ENCODE measurements at regions not wholly inside any gene's neighbourhood (a gene's known extent, or its start where the extent isn't known, plus 50 kb on each side); places are given as distances from the start of the nearest gene placed in this dataset.

DNA sequence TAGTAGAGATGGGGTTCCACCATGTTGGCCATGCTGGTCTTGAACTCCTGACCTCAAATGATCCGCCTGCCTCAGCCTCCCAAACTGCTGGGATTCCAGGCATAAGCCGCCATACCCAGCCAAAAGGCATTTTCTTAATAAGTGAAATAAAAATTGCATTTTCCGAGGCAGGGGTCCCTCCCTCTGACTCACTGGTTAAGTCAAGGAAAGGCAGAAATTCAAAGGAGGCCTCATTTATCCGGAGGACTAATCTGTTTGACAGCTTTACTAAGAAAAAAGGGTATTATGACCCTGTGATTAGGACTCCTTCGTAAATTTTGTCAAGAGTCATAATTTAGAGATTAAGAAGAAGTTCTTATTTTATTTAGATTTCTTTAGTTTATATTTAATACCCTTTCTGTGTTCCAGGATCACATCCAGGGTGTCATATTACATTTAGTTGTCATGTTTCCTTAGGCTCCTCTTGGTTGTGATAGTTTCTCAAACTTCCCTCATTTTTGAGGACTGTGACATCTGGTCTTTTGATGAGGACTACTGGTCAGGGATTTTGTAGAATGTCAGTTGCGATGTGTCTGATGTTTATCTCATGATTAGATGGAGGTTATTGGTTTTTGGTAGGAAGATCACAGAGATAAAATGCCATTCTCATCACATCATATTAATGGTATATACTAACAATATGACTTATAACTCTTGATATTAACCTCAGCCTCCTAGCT, 753.7 kb upstream of the AMOT start:
- no peak for TF ChIP-seq REST (IDR thresholded peaks at IDR 0.05; ENCODE audit: borderline replicate concordance)
- Histone ChIP-seq H3K9me3 (ENCODE audit: low read length) (no peaks in the 10 kb centered on the region), H4K20me1 (ENCODE audit: insufficient read depth) (no peaks in the 10 kb centered on the region), H3K4me3 (ENCODE audit: low read length) (no peak overlapping the region), H3K9me2 (ENCODE audit: insufficient read depth, low read length) (no peaks in the 10 kb centered on the region), H3K36me3 (ENCODE audit: insufficient read depth, low read length) (no peaks in the 10 kb centered on the region), H3K27ac (ENCODE audit: low read length) (no peak overlapping the region), H3K9ac (ENCODE audit: low read length) (no peak overlapping the region), H3K79me2 (replicated peaks; ENCODE audit: insufficient read depth, low read length) (no peaks in the 10 kb centered on the region), H3K4me2 (ENCODE audit: low read length) (no peak overlapping the region), H3K27me3 (ENCODE audit: insufficient read depth, low read depth, low read length) (no peaks in the 10 kb centered on the region), H3F3A (ENCODE audit: insufficient read depth, low read length, poor library complexity, severe bottlenecking) (no peaks in the 10 kb centered on the region), H2AFZ (ENCODE audit: low read depth, low read length) (no peak overlapping the region)

DNA sequence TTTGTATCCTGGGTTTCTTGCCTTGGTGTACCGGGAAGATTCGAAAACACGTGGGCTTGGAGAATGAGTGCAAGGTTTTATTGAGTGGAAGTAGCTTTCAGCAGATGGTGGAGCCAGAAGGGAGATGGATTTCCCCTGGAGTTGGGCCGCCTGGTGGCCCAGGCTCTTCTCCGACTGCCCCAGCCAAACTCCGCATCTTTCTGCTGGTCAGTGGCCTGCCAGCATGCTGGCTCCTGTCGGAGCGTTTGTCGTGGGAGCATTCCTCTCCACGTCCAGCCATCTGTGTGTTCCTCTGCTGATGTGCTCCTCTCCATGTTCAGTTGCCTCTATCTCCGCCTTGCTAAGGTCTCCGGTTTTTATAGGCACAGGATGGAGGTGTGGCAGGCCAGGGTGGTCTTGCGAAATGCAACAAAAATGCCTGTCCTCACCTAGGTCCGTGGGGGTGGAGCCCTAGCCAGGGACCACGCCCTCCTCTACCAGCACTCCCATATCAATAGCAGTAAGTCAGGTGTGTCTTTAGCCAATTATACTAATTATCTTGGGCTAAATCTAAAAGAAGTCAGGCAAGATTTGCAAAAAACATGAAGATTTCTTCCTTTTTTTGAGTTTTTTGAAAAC, 745.8 kb upstream of the AMOT start:
- Histone ChIP-seq H3K27me3 (ENCODE audit: insufficient read depth, low read depth, low read length) (no peaks in the 10 kb centered on the region), H3K4me2 (ENCODE audit: low read length) (no peak overlapping the region), H3K4me3 (ENCODE audit: low read length) (no peak overlapping the region), H3K27ac (ENCODE audit: low read length) (no peak overlapping the region), H3K79me2 (replicated peaks; ENCODE audit: insufficient read depth, low read length) (no peaks in the 10 kb centered on the region), H3K36me3 (ENCODE audit: insufficient read depth, low read length) (no peaks in the 10 kb centered on the region), H2AFZ (ENCODE audit: low read depth, low read length) (no peak overlapping the region), H3K9me2 (ENCODE audit: insufficient read depth, low read length) (no peaks in the 10 kb centered on the region), H3K9ac (ENCODE audit: low read length) (no peak overlapping the region), H3F3A (ENCODE audit: insufficient read depth, low read length, poor library complexity, severe bottlenecking) (no peaks in the 10 kb centered on the region), H4K20me1 (ENCODE audit: insufficient read depth) (no peaks in the 10 kb centered on the region), H3K9me3 (ENCODE audit: low read length) (no peaks in the 10 kb centered on the region)
- TF ChIP-seq MXI1 (conservative IDR thresholded peaks at IDR 0.05; ENCODE audit: poor library complexity, severe bottlenecking) (no peak), EP300 (conservative IDR thresholded peaks at IDR 0.05; ENCODE audit: poor library complexity, severe bottlenecking) (no peak), POLR2AphosphoS5 (IDR thresholded peaks at IDR 0.05) (no peak), TAF1 (IDR thresholded peaks at IDR 0.05; ENCODE audit: low read depth) (no peak), EZH2 (IDR thresholded peaks at IDR 0.05; ENCODE audit: borderline replicate concordance, insufficient read depth, low read length, poor library complexity, severe bottlenecking) (no peak), REST (IDR thresholded peaks at IDR 0.05; ENCODE audit: borderline replicate concordance) (no peak), SMC3 (conservative IDR thresholded peaks at IDR 0.05; ENCODE audit: poor library complexity) (no peak), RAD21 (conservative IDR thresholded peaks at IDR 0.05) (no peak)
- TF ChIP-seq, protein P1, sequence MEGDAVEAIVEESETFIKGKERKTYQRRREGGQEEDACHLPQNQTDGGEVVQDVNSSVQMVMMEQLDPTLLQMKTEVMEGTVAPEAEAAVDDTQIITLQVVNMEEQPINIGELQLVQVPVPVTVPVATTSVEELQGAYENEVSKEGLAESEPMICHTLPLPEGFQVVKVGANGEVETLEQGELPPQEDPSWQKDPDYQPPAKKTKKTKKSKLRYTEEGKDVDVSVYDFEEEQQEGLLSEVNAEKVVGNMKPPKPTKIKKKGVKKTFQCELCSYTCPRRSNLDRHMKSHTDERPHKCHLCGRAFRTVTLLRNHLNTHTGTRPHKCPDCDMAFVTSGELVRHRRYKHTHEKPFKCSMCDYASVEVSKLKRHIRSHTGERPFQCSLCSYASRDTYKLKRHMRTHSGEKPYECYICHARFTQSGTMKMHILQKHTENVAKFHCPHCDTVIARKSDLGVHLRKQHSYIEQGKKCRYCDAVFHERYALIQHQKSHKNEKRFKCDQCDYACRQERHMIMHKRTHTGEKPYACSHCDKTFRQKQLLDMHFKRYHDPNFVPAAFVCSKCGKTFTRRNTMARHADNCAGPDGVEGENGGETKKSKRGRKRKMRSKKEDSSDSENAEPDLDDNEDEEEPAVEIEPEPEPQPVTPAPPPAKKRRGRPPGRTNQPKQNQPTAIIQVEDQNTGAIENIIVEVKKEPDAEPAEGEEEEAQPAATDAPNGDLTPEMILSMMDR (IDR thresholded peaks at IDR 0.05; ENCODE audit: poor library complexity, severe bottlenecking): no peak
